ENCODE measurements at regions not wholly inside any gene's neighbourhood (a gene's known extent, or its start where the extent isn't known, plus 50 kb on each side); places are given as distances from the start of the nearest gene placed in this dataset.

DNA sequence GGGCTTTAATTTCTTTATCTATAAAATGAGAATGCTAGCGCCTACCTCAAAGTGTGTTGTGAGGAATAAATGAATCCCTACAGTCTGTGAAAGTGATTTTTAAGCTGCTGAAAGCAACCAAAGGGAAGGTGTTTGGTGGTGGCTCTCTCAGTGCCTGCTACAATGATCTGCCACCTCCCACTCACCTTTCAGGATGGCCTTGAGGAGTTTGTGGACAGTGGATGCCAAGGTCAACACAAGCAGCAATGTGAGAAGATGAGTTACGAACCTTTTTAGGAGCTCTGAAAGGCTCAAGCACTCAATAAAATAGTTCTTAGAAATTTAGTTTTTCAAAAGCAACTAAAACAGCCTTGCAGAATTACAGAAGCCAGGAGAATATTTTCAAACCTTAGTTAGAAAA lies 176.6 kb upstream of the DPT start:
- Mint-ChIP-seq H3K9me3 (no peaks in the 10 kb centered on the region), H3K27ac (no peak overlapping the region), H3K4me1 (peaks cover 7% of the 10 kb centered on the region), H3K27me3 (ENCODE audit: low read depth) (no peaks in the 10 kb centered on the region), H3K4me3 (no peak overlapping the region), H3K36me3 (no peaks in the 10 kb centered on the region)
- TF ChIP-seq NFE2L1 (CRISPR knock-in tag; IDR thresholded peaks at IDR 0.05) (no peak), EMX1 (CRISPR knock-in tag; IDR thresholded peaks at IDR 0.05) (no peak), FOXP1 (CRISPR knock-in tag; IDR thresholded peaks at IDR 0.05; ENCODE audit: borderline replicate concordance) (no peak), ZNF317 (CRISPR knock-in tag; IDR thresholded peaks at IDR 0.05; ENCODE audit: borderline replicate concordance, low read depth) (no peak), ZBTB21 (CRISPR knock-in tag; IDR thresholded peaks at IDR 0.05; ENCODE audit: borderline replicate concordance) (no peak)
- TF ChIP-seq, protein P1, sequence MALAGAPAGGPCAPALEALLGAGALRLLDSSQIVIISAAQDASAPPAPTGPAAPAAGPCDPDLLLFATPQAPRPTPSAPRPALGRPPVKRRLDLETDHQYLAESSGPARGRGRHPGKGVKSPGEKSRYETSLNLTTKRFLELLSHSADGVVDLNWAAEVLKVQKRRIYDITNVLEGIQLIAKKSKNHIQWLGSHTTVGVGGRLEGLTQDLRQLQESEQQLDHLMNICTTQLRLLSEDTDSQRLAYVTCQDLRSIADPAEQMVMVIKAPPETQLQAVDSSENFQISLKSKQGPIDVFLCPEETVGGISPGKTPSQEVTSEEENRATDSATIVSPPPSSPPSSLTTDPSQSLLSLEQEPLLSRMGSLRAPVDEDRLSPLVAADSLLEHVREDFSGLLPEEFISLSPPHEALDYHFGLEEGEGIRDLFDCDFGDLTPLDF (CRISPR knock-in tag; IDR thresholded peaks at IDR 0.05) = no peak
- TF ChIP-seq, protein P2, sequence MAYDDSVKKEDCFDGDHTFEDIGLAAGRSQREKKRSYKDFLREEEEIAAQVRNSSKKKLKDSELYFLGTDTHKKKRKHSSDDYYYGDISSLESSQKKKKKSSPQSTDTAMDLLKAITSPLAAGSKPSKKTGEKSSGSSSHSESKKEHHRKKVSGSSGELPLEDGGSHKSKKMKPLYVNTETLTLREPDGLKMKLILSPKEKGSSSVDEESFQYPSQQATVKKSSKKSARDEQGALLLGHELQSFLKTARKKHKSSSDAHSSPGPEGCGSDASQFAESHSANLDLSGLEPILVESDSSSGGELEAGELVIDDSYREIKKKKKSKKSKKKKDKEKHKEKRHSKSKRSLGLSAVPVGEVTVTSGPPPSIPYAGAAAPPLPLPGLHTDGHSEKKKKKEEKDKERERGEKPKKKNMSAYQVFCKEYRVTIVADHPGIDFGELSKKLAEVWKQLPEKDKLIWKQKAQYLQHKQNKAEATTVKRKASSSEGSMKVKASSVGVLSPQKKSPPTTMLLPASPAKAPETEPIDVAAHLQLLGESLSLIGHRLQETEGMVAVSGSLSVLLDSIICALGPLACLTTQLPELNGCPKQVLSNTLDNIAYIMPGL (CRISPR knock-in tag; IDR thresholded peaks at IDR 0.05) = no peak
- TF ChIP-seq, protein P3, sequence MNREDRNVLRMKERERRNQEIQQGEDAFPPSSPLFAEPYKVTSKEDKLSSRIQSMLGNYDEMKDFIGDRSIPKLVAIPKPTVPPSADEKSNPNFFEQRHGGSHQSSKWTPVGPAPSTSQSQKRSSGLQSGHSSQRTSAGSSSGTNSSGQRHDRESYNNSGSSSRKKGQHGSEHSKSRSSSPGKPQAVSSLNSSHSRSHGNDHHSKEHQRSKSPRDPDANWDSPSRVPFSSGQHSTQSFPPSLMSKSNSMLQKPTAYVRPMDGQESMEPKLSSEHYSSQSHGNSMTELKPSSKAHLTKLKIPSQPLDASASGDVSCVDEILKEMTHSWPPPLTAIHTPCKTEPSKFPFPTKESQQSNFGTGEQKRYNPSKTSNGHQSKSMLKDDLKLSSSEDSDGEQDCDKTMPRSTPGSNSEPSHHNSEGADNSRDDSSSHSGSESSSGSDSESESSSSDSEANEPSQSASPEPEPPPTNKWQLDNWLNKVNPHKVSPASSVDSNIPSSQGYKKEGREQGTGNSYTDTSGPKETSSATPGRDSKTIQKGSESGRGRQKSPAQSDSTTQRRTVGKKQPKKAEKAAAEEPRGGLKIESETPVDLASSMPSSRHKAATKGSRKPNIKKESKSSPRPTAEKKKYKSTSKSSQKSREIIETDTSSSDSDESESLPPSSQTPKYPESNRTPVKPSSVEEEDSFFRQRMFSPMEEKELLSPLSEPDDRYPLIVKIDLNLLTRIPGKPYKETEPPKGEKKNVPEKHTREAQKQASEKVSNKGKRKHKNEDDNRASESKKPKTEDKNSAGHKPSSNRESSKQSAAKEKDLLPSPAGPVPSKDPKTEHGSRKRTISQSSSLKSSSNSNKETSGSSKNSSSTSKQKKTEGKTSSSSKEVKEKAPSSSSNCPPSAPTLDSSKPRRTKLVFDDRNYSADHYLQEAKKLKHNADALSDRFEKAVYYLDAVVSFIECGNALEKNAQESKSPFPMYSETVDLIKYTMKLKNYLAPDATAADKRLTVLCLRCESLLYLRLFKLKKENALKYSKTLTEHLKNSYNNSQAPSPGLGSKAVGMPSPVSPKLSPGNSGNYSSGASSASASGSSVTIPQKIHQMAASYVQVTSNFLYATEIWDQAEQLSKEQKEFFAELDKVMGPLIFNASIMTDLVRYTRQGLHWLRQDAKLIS (CRISPR knock-in tag; IDR thresholded peaks at IDR 0.05; ENCODE audit: borderline replicate concordance) = no peak
- TF ChIP-seq, protein P4, sequence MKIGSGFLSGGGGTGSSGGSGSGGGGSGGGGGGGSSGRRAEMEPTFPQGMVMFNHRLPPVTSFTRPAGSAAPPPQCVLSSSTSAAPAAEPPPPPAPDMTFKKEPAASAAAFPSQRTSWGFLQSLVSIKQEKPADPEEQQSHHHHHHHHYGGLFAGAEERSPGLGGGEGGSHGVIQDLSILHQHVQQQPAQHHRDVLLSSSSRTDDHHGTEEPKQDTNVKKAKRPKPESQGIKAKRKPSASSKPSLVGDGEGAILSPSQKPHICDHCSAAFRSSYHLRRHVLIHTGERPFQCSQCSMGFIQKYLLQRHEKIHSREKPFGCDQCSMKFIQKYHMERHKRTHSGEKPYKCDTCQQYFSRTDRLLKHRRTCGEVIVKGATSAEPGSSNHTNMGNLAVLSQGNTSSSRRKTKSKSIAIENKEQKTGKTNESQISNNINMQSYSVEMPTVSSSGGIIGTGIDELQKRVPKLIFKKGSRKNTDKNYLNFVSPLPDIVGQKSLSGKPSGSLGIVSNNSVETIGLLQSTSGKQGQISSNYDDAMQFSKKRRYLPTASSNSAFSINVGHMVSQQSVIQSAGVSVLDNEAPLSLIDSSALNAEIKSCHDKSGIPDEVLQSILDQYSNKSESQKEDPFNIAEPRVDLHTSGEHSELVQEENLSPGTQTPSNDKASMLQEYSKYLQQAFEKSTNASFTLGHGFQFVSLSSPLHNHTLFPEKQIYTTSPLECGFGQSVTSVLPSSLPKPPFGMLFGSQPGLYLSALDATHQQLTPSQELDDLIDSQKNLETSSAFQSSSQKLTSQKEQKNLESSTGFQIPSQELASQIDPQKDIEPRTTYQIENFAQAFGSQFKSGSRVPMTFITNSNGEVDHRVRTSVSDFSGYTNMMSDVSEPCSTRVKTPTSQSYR (CRISPR knock-in tag; IDR thresholded peaks at IDR 0.05) = no peak
- TF ChIP-seq, protein P5, sequence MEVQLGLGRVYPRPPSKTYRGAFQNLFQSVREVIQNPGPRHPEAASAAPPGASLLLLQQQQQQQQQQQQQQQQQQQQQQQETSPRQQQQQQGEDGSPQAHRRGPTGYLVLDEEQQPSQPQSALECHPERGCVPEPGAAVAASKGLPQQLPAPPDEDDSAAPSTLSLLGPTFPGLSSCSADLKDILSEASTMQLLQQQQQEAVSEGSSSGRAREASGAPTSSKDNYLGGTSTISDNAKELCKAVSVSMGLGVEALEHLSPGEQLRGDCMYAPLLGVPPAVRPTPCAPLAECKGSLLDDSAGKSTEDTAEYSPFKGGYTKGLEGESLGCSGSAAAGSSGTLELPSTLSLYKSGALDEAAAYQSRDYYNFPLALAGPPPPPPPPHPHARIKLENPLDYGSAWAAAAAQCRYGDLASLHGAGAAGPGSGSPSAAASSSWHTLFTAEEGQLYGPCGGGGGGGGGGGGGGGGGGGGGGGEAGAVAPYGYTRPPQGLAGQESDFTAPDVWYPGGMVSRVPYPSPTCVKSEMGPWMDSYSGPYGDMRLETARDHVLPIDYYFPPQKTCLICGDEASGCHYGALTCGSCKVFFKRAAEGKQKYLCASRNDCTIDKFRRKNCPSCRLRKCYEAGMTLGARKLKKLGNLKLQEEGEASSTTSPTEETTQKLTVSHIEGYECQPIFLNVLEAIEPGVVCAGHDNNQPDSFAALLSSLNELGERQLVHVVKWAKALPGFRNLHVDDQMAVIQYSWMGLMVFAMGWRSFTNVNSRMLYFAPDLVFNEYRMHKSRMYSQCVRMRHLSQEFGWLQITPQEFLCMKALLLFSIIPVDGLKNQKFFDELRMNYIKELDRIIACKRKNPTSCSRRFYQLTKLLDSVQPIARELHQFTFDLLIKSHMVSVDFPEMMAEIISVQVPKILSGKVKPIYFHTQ (CRISPR knock-in tag; IDR thresholded peaks at IDR 0.05) = no peak
- TF ChIP-seq, protein P6, sequence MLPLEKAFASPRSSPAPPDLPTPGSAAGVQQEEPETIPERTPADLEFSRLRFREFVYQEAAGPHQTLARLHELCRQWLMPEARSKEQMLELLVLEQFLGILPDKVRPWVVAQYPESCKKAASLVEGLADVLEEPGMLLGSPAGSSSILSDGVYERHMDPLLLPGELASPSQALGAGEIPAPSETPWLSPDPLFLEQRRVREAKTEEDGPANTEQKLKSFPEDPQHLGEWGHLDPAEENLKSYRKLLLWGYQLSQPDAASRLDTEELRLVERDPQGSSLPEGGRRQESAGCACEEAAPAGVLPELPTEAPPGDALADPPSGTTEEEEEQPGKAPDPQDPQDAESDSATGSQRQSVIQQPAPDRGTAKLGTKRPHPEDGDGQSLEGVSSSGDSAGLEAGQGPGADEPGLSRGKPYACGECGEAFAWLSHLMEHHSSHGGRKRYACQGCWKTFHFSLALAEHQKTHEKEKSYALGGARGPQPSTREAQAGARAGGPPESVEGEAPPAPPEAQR (CRISPR knock-in tag; IDR thresholded peaks at IDR 0.05) = no peak
- DNase-seq (ENCODE audit: low spot score) = no peak
- no peak for ATAC-seq
- POLR2A ChIA-PET = no interaction called here
- CTCF ChIA-PET = interaction anchor here (0.7 kb wide), 1 partner anchor 302 kb away, joined by 3 read pairs; no protein-coding TSS in a partner anchor
